ENCODE measurements at regions not wholly inside any gene's neighbourhood (a gene's known extent, or its start where the extent isn't known, plus 50 kb on each side); places are given as distances from the start of the nearest gene placed in this dataset.
"Not testable (repeated sequence)": the region's sequence is repeated elsewhere in the genome, so short reads cannot be mapped to it uniquely, and the experiment has no call there.

DNA sequence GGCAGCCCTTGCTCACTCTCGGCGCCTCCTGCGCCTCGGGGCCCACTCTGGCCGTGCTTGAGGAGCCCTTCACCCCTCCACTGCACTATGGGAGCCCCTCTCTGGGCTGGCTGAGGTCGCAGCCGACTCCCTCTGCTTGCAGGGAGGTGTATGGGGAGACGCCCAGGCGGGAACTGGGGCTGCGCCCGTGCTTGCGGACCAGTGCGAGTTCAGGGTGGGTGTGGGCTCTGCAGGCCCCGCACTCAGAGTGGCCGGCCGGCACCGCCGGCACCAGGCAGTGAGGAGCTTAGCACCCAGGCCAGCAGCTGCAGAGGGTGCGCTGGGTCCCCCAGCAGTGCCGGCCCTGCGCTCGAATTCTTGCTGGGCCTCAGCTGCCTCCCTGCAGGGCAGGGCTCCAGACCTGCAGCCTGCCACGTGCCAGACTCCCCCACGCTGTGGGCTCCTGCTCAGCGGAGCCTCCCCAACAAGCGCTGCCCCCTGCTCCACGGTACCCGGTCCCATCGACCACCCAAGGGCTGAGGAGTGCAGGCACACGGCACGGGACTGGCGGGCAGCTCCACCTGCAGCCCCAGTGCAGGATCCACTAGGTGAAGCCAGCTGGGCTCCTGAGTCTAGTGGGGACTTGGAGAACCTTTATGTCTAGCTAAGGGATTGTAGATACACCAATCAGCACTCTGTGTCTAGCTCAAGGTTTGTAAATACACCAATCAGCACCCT lies 54.0 kb upstream of the WWC2 start:
- H3K36me3 Mint-ChIP-seq (ENCODE audit: insufficient read depth); H3K9me3 Mint-ChIP-seq; H3K4me1 Mint-ChIP-seq; H3K27ac Mint-ChIP-seq (ENCODE audit: low read depth); H3K4me3 Mint-ChIP-seq; DNase-seq (ENCODE audit: low spot score in 2 of 2); ATAC-seq (replicated peaks; ENCODE audit: extremely low read depth, poor library complexity, severe bottlenecking): not testable (repeated sequence)
- peaks cover 32% of the 10 kb centered on the region for H3K27me3 Mint-ChIP-seq

GRCh38 chr4:183038436-183038835 lies 60.6 kb upstream of the WWC2 start:
- no peak overlapping the region for H3K27ac Mint-ChIP-seq (ENCODE audit: low read depth)
- H3K9me3 Mint-ChIP-seq, result no peaks in the 10 kb centered on the region
- no peaks in the 10 kb centered on the region for H3K4me1 Mint-ChIP-seq
- H3K27me3 Mint-ChIP-seq, result peaks cover 36% of the 10 kb centered on the region
- no peak overlapping the region for H3K4me3 Mint-ChIP-seq
- no peaks in the 10 kb centered on the region for H3K36me3 Mint-ChIP-seq (ENCODE audit: insufficient read depth)
- no peak for DNase-seq (ENCODE audit: low spot score in 2 of 2)
- ATAC-seq (replicated peaks; ENCODE audit: extremely low read depth, poor library complexity, severe bottlenecking), result no peak

DNA sequence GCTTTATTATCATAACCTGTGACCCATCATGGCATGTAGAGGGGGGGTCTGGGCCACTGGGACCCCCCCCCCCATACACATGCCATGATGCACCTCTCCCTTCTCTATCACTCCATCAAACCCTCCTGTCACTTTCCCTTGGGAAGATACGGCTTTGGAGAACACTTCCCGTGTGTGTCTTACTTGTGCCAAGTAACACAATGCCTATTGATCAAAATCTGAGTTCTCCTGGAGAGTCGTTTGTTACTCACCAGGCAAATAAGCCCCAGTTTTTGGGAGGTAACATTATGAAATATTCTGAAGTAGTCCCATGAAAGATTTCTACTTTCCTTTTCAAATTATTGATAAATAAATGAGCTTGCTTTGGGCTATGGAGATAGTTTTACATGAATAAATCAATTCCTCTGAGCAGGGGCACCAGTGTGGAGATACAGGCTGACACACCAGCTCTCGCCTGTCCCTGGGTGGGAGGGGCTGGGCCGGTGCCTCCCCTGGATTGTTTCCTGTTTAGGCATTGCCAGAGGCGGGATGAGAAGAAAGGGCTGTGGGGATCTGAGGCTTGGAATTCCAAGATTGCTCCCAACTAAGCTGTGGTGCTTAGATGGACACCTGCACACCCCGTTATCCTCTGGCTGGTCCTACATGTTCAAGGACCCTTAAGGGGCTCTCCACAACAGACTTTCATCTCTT lies 63.2 kb upstream of the WWC2 start:
- Mint-ChIP-seq H3K4me3 (no peak overlapping the region), H3K27ac (ENCODE audit: low read depth) (no peak overlapping the region), H3K4me1 (no peaks in the 10 kb centered on the region), H3K36me3 (ENCODE audit: insufficient read depth) (no peaks in the 10 kb centered on the region), H3K9me3 (no peaks in the 10 kb centered on the region), H3K27me3 (peaks cover 36% of the 10 kb centered on the region)
- DNase-seq (ENCODE audit: low spot score in 2 of 2) (no peak), ATAC-seq (replicated peaks; ENCODE audit: extremely low read depth, poor library complexity, severe bottlenecking) (no peak)

DNA sequence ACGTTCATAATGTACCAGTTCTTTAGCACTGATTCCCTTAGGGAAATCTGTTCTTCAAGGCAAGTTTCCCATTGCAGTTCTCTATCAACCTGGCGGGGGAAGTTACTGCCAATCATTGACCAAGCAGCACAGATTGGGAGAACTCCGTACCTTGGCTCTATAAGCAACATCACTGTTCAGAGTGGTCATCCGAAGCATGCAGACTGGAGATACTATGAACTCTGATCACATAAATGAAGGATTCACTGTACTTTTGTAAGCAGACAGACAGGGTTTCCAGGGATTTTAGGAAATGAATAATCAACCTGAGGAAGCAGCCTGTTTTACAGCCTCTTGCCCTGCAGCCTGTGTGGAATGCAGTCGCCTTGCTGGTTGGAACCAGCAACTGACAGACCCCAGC lies 63.8 kb upstream of the WWC2 start:
- Mint-ChIP-seq H3K4me3 (no peak overlapping the region), H3K4me1 (no peaks in the 10 kb centered on the region), H3K27me3 (peaks cover 36% of the 10 kb centered on the region), H3K27ac (ENCODE audit: low read depth) (no peak overlapping the region), H3K9me3 (no peaks in the 10 kb centered on the region), H3K36me3 (ENCODE audit: insufficient read depth) (no peaks in the 10 kb centered on the region)
- ATAC-seq (replicated peaks; ENCODE audit: extremely low read depth, poor library complexity, severe bottlenecking) (no peak), DNase-seq (ENCODE audit: low spot score in 2 of 2) (no peak)

- Mint-ChIP-seq H3K36me3 (ENCODE audit: insufficient read depth) (no peaks in the 10 kb centered on the region), H3K27ac (ENCODE audit: low read depth) (no peak overlapping the region), H3K27me3 (peaks cover 17% of the 10 kb centered on the region), H3K4me1 (no peaks in the 10 kb centered on the region), H3K4me3 (no peak overlapping the region), H3K9me3 (no peaks in the 10 kb centered on the region)
- ATAC-seq (replicated peaks; ENCODE audit: extremely low read depth, poor library complexity, severe bottlenecking), result no peak
- DNase-seq (ENCODE audit: low spot score in 2 of 2), result no peak
Measured at GRCh38 chr4:183030823-183031222, 68.2 kb upstream of the WWC2 start.

DNA sequence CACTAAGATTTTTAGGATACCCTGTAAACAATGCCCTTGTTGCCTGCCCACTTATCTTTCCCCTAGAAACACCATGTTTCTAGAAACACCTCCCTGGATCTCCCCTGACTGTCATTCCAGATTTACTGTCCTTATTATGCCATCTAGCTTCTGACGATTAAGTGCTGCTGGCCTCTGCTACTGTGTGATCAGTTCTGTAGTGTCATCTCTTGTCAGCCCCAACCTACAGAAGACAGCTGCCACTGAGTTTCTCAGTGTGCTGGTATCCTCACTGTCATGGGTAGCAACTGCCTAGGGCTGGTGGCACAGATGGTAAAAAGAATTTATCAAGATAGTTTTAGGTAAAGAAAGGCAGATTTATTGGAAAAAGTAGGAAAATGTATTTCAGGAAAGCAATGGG lies 68.7 kb upstream of the WWC2 start:
- Mint-ChIP-seq H3K27ac (ENCODE audit: low read depth) (no peak overlapping the region), H3K9me3 (no peaks in the 10 kb centered on the region), H3K36me3 (ENCODE audit: insufficient read depth) (peaks cover under 1% of the 10 kb centered on the region), H3K4me3 (no peak overlapping the region), H3K27me3 (peaks cover 12% of the 10 kb centered on the region), H3K4me1 (no peaks in the 10 kb centered on the region)
- no peak for DNase-seq (ENCODE audit: low spot score in 2 of 2)
- no peak for ATAC-seq (replicated peaks; ENCODE audit: extremely low read depth, poor library complexity, severe bottlenecking)

DNA sequence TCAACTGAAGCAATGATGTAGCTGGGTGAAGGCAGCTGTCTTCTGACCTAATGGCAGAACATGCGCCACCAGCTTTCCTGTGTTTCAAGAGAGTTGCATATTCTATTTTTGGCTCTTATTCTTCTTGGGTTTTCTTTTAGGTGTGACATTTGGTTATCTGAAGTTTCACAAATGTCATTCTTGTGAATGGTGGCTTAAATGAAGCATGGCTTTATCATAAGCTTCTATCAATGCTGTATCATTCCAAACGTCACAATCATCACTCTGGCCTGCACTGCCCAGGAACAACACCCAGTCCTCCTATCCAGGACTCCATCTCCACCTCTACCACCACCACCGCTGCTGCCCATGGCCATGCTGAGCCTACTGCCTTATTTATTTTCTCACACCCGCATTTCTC lies 69.7 kb upstream of the WWC2 start:
- H3K4me1 Mint-ChIP-seq, result no peaks in the 10 kb centered on the region
- no peaks in the 10 kb centered on the region for H3K9me3 Mint-ChIP-seq
- H3K4me3 Mint-ChIP-seq, result no peak overlapping the region
- no peak for ATAC-seq (replicated peaks; ENCODE audit: extremely low read depth, poor library complexity, severe bottlenecking)
- H3K27ac Mint-ChIP-seq (ENCODE audit: low read depth), result no peak overlapping the region
- no peak for DNase-seq (ENCODE audit: low spot score in 2 of 2)
- H3K36me3 Mint-ChIP-seq (ENCODE audit: insufficient read depth), result peaks cover 2% of the 10 kb centered on the region
- peaks cover 7% of the 10 kb centered on the region for H3K27me3 Mint-ChIP-seq

DNA sequence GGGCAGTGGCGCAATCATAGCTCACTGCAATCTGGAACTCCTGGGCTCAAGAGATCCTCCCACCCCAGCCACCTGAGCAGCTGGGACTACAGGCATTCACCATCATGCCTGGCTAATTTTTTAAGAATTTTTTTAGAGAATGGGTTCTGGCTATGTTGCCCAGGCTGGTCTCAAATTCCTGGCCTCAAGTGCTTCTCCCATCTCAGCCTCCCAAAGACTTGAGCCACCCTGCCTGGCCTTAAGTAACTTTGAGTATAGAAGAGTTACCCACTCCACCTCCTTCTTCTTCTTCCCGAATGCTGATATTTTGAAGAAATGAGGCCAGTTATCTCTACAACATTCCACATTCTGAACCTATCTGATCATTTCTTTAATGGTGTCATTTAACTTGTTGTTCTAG lies 72.4 kb upstream of the WWC2 start:
- no peak overlapping the region for H3K27ac Mint-ChIP-seq (ENCODE audit: low read depth)
- H3K36me3 Mint-ChIP-seq (ENCODE audit: insufficient read depth), result peaks cover 2% of the 10 kb centered on the region
- H3K4me3 Mint-ChIP-seq, result no peak overlapping the region
- ATAC-seq (replicated peaks; ENCODE audit: extremely low read depth, poor library complexity, severe bottlenecking) (no peak), DNase-seq (ENCODE audit: low spot score in 2 of 2) (no peak)
- no peaks in the 10 kb centered on the region for H3K4me1 Mint-ChIP-seq
- no peaks in the 10 kb centered on the region for H3K9me3 Mint-ChIP-seq
- H3K27me3 Mint-ChIP-seq, result peaks cover 7% of the 10 kb centered on the region

DNA sequence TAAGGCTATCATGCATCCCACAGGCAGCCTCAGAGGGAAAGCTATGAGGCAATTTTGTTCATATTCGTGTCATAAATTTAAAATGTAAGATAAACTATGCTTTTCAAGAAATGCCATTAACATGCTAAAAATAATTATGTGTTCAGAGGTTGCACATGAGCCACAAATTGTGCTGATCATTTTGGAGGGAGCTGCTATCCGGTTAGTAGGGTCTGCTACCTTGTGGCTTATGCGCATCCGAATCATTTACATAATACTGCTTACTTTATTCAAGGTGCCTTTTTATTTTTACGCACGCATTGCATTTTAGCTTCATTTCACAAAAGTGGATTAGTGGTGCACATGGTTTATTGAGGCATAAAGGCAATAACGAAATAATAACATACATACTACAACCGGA lies 76.4 kb upstream of the WWC2 start:
- Mint-ChIP-seq H3K4me1 (no peaks in the 10 kb centered on the region), H3K27me3 (peaks cover 16% of the 10 kb centered on the region), H3K9me3 (no peaks in the 10 kb centered on the region), H3K27ac (ENCODE audit: low read depth) (no peak overlapping the region), H3K4me3 (no peak overlapping the region), H3K36me3 (ENCODE audit: insufficient read depth) (peaks cover 2% of the 10 kb centered on the region)
- DNase-seq (ENCODE audit: low spot score in 2 of 2) (no peak), ATAC-seq (replicated peaks; ENCODE audit: extremely low read depth, poor library complexity, severe bottlenecking) (no peak)

DNA sequence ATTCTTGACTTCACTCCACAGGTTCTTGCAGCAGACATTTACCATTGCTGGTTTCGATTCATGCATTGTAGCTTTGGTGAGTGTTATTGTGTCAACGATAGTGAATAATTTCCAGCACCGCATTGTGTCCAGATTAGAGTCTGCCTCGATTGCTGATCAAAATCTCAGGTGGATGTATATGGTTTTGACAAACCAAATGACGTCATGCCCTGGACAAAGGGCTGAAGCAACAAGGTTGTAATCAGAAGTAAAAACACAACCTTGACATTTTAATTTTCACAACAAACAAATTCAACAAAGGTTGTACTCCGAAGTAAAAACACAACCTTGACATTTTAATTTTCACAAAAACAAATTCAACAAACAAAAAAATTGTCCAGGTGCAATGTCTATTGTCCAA lies 81.1 kb upstream of the WWC2 start:
- no peaks in the 10 kb centered on the region for H3K9me3 Mint-ChIP-seq

DNA sequence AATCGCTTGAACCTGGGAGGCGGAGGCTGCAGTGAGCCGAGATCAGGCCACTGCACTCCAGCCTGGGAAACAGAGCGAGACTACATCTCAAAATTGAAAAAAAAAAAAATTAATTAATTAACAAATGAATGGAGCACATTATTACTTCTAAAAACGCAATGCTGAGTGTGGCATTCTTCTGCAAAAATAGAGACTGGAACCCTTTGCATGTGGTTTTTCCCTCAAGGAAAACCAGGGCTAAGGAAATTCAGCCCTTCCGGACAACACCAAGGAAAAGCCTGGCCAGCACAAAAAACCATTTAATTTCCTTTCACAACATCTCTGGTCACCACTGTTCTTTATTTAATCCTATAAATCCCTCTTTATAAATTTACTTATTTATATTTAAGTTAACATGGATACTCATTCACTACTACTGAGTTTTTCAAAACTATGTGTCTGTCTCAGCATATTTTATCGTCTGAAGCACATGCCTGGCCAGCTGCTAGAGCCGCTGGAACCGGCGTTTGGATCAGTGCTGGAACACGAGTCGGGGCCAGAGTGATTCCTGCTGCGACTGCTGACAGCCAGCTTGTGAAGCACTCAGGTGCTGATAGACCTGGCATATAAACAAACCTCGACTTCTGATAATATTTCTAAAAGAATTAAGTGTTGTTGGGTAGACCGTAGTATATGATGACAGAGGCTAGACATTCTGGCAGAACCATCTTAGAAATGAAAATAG lies 84.5 kb upstream of the WWC2 start:
- H3K4me3 Mint-ChIP-seq, result no peak overlapping the region
- peaks cover 10% of the 10 kb centered on the region for H3K27me3 Mint-ChIP-seq
- no peak for ATAC-seq (replicated peaks; ENCODE audit: extremely low read depth, poor library complexity, severe bottlenecking)

More for the DNA sequence above, 81.1 kb upstream of the WWC2 start:
- Mint-ChIP-seq H3K36me3 (ENCODE audit: insufficient read depth) (no peaks in the 10 kb centered on the region), H3K27me3 (peaks cover 16% of the 10 kb centered on the region), H3K4me3 (no peak overlapping the region), H3K27ac (ENCODE audit: low read depth) (no peak overlapping the region), H3K4me1 (no peaks in the 10 kb centered on the region)
- no peak for ATAC-seq (replicated peaks; ENCODE audit: extremely low read depth, poor library complexity, severe bottlenecking)
- no peak for DNase-seq (ENCODE audit: low spot score in 2 of 2)

DNA sequence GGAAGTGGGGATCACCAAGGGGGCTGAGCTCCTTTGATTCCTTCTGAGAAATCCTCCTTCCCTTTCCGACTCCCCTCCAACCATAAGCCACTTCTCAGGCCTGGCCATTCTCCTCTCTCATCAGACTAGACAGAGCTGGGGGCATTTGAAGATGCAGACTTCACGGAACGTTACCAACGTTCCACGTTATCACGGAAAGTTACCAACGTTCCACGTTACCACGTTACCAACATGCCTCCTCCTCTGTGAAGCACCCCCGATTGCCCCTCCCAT lies 85.4 kb upstream of the WWC2 start:
- H3K9me3 Mint-ChIP-seq, result no peaks in the 10 kb centered on the region
- no peaks in the 10 kb centered on the region for H3K36me3 Mint-ChIP-seq (ENCODE audit: insufficient read depth)
- ATAC-seq (replicated peaks; ENCODE audit: extremely low read depth, poor library complexity, severe bottlenecking) (no peak), DNase-seq (ENCODE audit: low spot score in 2 of 2) (no peak)
- no peak overlapping the region for H3K27ac Mint-ChIP-seq (ENCODE audit: low read depth)
- no peak overlapping the region for H3K4me3 Mint-ChIP-seq
- no peaks in the 10 kb centered on the region for H3K4me1 Mint-ChIP-seq
- peaks cover 13% of the 10 kb centered on the region for H3K27me3 Mint-ChIP-seq

More for the DNA sequence above, 84.5 kb upstream of the WWC2 start:
- H3K4me1 Mint-ChIP-seq, result no peaks in the 10 kb centered on the region
- DNase-seq (ENCODE audit: low spot score in 2 of 2), result no peak
- no peaks in the 10 kb centered on the region for H3K9me3 Mint-ChIP-seq
- no peak overlapping the region for H3K27ac Mint-ChIP-seq (ENCODE audit: low read depth)
- no peaks in the 10 kb centered on the region for H3K36me3 Mint-ChIP-seq (ENCODE audit: insufficient read depth)
